NB4 (cell line): ENCODE measurements at regions not wholly inside any gene's neighbourhood (a gene's known extent, or its start where the extent isn't known, plus 50 kb on each side); places are given as distances from the start of the nearest gene placed in this dataset.

Experiments
- DNase-seq: peaks from one replicate; pipeline ENCODE4 v3.0.0; 2010; ENCODE audit warnings: low read depth
- H3K4me3 ChIP-seq: one replicate; pipeline ENCODE4 v1.5.1; 2011; ENCODE audit warnings: mild to moderate bottlenecking, low read depth, low read length, moderate library complexity
- CTCF ChIP-seq: IDR thresholded peaks from one replicate; pipeline ENCODE4 v1.5.1; 2012; ENCODE audit warnings: low read depth, low read length
- MYC ChIP-seq: IDR thresholded peaks from 2 replicates; pipeline ENCODE4 v1.6.1; 2011; ENCODE audit warnings: low read depth, low read length
- POLR2A ChIP-seq: IDR thresholded peaks from 2 replicates; pipeline ENCODE4 v1.6.1; 2011; ENCODE audit warnings: mild to moderate bottlenecking; ENCODE audit not compliant: insufficient read length; ENCODE audit errors: extremely low read depth
- TF ChIP-seq, protein P1 (sequence below): IDR thresholded peaks from 2 replicates; pipeline ENCODE4 v1.6.1; 2011; ENCODE audit warnings: low read depth, low read length

DNA sequence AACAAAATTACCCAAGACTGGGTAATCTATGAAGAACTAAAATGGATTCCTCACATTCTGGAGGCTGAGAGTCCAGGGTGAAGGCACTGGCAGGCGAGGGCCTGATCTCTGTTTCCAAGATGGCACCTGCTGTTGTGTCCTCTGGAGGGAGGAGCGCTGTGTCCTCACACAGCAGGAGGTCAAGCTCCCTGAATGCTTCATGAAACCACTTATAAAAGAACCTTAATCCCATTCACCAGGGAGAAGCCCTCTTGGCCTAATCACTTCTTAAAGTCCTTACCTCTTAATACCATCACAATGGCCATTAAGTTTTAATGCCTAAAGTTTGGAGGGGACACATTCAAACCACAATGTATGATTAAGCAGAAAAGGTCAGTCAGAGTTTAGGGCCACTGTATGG is 172.4 kb downstream of the EMP1 start:
- TF ChIP-seq, protein P1, sequence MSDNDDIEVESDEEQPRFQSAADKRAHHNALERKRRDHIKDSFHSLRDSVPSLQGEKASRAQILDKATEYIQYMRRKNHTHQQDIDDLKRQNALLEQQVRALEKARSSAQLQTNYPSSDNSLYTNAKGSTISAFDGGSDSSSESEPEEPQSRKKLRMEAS: no peak
- TF ChIP-seq MYC: no peak
- TF ChIP-seq POLR2A: no peak
- no peak for TF ChIP-seq CTCF
- no peak overlapping the region for H3K4me3 ChIP-seq
- DNase-seq: no peak

GRCh38 chr12:13368431-13368830 is 171.9 kb downstream of the EMP1 start:
- TF ChIP-seq CTCF (no peak), POLR2A (no peak), MYC (no peak)
- TF ChIP-seq, protein P1: no peak
- no peak for DNase-seq

DNA sequence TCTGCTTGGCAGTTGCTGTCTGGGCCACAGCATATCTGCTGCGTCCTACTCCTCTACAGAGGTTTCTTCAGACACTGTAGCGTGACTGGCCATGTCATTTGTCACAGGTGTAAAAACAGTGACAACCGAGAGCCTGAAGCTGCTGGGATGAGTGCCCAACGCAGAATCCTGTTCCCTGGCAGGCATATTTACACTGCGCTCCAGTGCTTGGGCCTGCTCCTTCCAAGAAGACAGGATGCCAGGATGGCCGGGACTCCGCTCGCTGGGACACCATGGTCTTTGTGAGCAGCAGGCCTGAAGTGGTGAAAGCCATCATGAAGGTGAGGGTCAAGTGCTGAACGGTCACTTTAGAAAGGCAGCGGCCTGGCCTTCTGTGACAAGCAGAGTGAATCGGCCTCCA is 171.4 kb downstream of the EMP1 start:
- no peak overlapping the region for H3K4me3 ChIP-seq
- no peak for DNase-seq
- no peak for TF ChIP-seq MYC
- no peak for TF ChIP-seq POLR2A
- no peak for TF ChIP-seq CTCF
- TF ChIP-seq, protein P1: no peak

More at GRCh38 chr12:13368431-13368830, 171.9 kb downstream of the EMP1 start:
- no peak overlapping the region for H3K4me3 ChIP-seq

DNA sequence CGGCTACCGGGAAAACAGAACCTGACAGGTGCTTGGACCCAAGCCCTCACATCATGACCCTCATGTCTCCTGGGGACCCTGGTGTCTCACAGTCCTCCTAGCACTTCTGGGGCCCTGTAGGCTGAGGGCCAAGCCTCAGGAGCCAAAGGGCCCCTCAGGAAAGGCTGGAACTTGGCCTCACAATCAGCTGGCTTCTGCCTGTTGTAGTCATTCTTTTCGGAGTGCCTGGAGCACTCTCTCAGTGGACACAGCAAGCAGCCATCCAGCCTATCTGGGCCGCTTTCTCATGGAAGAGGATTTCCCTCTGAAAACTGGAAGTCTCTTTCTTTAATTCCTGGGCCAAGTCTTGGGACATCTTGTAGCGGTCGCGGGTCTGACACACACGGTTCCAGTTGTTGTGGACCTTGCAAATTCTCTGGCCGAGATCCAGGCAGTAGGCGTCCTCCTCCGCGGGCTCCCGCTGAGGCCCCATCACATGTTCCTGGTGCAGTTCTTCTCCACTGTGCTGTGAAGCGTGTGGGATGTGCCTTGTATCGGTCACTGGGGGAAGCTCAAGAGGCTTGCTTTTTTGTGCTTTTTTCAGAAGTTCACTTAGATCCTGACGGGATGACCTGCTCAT is 169.3 kb downstream of the EMP1 start:
- TF ChIP-seq CTCF (no peak), MYC (no peak)
- no peak overlapping the region for H3K4me3 ChIP-seq
- no peak for DNase-seq

DNA sequence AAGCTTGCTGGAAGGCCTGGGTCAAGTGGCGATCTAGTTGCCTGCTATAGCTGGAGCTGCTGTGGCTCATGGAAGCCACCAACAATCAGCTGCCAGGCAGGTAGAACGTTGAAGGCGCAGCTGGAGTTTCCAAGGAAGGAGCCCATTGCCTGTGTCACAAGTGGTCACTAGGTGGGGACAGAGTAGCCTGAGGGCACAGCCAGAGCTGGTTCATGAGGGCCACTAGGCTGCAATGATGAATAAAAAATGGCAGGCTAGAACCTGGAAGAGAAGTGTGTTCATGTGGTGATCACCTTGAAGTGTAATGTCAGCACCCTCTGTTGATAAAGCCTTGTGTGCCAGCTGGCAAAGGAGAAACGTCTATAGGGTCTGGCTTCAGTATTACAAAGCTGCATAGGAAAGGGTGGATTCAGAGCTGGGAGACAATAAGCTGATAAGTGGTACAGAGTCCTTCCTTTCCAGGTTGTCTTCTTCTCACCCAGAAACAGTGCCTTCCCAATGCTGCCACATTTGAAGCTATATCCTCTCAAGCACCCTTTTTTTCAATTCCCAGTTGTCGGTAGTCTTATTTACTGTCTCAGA is 165.8 kb downstream of the EMP1 start:
- H3K4me3 ChIP-seq: no peak overlapping the region
- peak; percentile 65 for DNase-seq
- no peak for TF ChIP-seq POLR2A
- TF ChIP-seq, protein P1: no peak
- peak; percentile 87 for TF ChIP-seq CTCF
- no peak for TF ChIP-seq MYC
